HK-2 (cell line): ENCODE measurements at regions not wholly inside any gene's neighbourhood (a gene's known extent, or its start where the extent isn't known, plus 50 kb on each side); places are given as distances from the start of the nearest gene placed in this dataset.
"Not testable (repeated sequence)": the region's sequence is repeated elsewhere in the genome, so short reads cannot be mapped to it uniquely, and the experiment has no call there.

Experiments used
- DNase-seq: peaks from one replicate; pipeline ENCODE4 v3.0.0-alpha.2; 2018; ENCODE audit not compliant: unreplicated experiment

GRCh38 chr2:22086726-22087125 is 963.0 kb downstream of the TDRD15 start:
- DNase-seq, result no peak

GRCh38 chr2:22103617-22104016 is 979.8 kb downstream of the TDRD15 start:
- not testable (repeated sequence) for DNase-seq

- DNase-seq, result no peak
Measured at GRCh38 chr2:22110244-22110651, 986.5 kb downstream of the TDRD15 start.

GRCh38 chr2:22124003-22124402 is 1000.2 kb downstream of the TDRD15 start:
- no peak for DNase-seq

GRCh38 chr2:22126106-22126505 is 1002.3 kb downstream of the TDRD15 start:
- DNase-seq, result no peak

GRCh38 chr2:22126978-22127377 is 1003.2 kb downstream of the TDRD15 start:
- DNase-seq, result no peak

- no peak for DNase-seq
Measured at GRCh38 chr2:22134421-22134820, 1010.7 kb downstream of the TDRD15 start.

GRCh38 chr2:22136446-22136845 is 1012.7 kb downstream of the TDRD15 start:
- DNase-seq, result no peak

GRCh38 chr2:22143840-22144239 is 1020.1 kb downstream of the TDRD15 start:
- no peak for DNase-seq

- no peak for DNase-seq
Measured at GRCh38 chr2:22153931-22154613, 1030.3 kb downstream of the TDRD15 start.

- not testable (repeated sequence) for DNase-seq
Measured at GRCh38 chr2:22156661-22157060, 1032.9 kb downstream of the TDRD15 start.

- DNase-seq, result no peak
Measured at GRCh38 chr2:22167256-22167655, 1043.5 kb downstream of the TDRD15 start.

GRCh38 chr2:22175003-22175402 is 1051.2 kb downstream of the TDRD15 start:
- DNase-seq, result no peak

- no peak for DNase-seq
Measured at GRCh38 chr2:22185251-22185650, 1061.5 kb downstream of the TDRD15 start.

- not testable (repeated sequence) for DNase-seq
Measured at GRCh38 chr2:22186261-22186828, 1062.6 kb downstream of the TDRD15 start.

GRCh38 chr2:22189893-22190480 is 1066.2 kb downstream of the TDRD15 start:
- DNase-seq, result no peak

- no peak for DNase-seq
Measured at GRCh38 chr2:22194218-22194617, 1070.5 kb downstream of the TDRD15 start.

- no peak for DNase-seq
Measured at GRCh38 chr2:22196806-22197205, 1073.0 kb downstream of the TDRD15 start.

- DNase-seq, result no peak
Measured at GRCh38 chr2:22198381-22199283, 1074.9 kb downstream of the TDRD15 start.

GRCh38 chr2:22199994-22200393 is 1076.2 kb downstream of the TDRD15 start:
- no peak for DNase-seq

- DNase-seq, result no peak
Measured at GRCh38 chr2:22209545-22209944, 1085.8 kb downstream of the TDRD15 start.

GRCh38 chr2:22213237-22213636 is 1089.5 kb downstream of the TDRD15 start:
- DNase-seq, result no peak
